ENCODE measurements at regions not wholly inside any gene's neighbourhood (a gene's known extent, or its start where the extent isn't known, plus 50 kb on each side); places are given as distances from the start of the nearest gene placed in this dataset.

- Histone ChIP-seq H4K20me1 (ENCODE audit: insufficient read depth) (no peaks in the 10 kb centered on the region), H3K9me3 (no peaks in the 10 kb centered on the region), H3K4me2 (no peak overlapping the region), H3K79me2 (ENCODE audit: insufficient read depth) (no peaks in the 10 kb centered on the region), H3K9me2 (no peaks in the 10 kb centered on the region), H3K27me3 (ENCODE audit: insufficient read depth) (no peaks in the 10 kb centered on the region), H3K36me3 (replicated peaks in 1 of 2; ENCODE audit: control insufficient read depth in 1 of 2, insufficient read depth in 2 of 2, low read length in 1 of 2) (no peaks in the 10 kb centered on the region), H3K4me3 (ENCODE audit: low read depth in 2 of 2, low read length in 1 of 2) (no peak overlapping the region), H3K4me1 (ENCODE audit: control insufficient read depth in 1 of 2, insufficient read depth in 2 of 2, low read depth in 1 of 2, low read length in 1 of 2) (peaks cover 0 to 4% of the 10 kb centered on the region in 2 experiments; a peak in 2 of 4 replicates), H2AFZ (ENCODE audit: low read depth) (no peak overlapping the region), H3F3A (replicated peaks; ENCODE audit: insufficient read depth) (no peaks in the 10 kb centered on the region), H3K9ac (no peak overlapping the region), H3K27ac (ENCODE audit: low read depth in 2 of 2, low read length in 1 of 2) (no peak overlapping the region)
- ChIA-PET POLR2A (no interaction called here), CTCF (interaction anchor here (0.8 to 3.1 kb wide), 3 partner anchors 16 to 60 kb away, joined by 3 to 7 read pairs (median 3); no protein-coding TSS in a partner anchor)
- WGBS (ENCODE audit: low lambda C conversion rate), result 46% methylated on average over 6 of the region's 6 CpGs
- DNase-seq, result no peak
- TF ChIP-seq PBX3 (IDR thresholded peaks at IDR 0.05), result no peak
- no peak for TF ChIP-seq TCF12 (IDR thresholded peaks at IDR 0.05)
- no peak for TF ChIP-seq FOSL2 (IDR thresholded peaks at IDR 0.05; ENCODE audit: borderline replicate concordance, low read depth)
- no peak for TF ChIP-seq GATA2 (CRISPR knock-in tag; IDR thresholded peaks at IDR 0.05)
- TF ChIP-seq NFIC (IDR thresholded peaks at IDR 0.05; ENCODE audit: borderline replicate concordance), result no peak
- TF ChIP-seq CTCF (IDR thresholded peaks at IDR 0.05), result no peak
- TF ChIP-seq, protein P1, sequence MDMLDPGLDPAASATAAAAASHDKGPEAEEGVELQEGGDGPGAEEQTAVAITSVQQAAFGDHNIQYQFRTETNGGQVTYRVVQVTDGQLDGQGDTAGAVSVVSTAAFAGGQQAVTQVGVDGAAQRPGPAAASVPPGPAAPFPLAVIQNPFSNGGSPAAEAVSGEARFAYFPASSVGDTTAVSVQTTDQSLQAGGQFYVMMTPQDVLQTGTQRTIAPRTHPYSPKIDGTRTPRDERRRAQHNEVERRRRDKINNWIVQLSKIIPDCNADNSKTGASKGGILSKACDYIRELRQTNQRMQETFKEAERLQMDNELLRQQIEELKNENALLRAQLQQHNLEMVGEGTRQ (IDR thresholded peaks at IDR 0.05; ENCODE audit: borderline replicate concordance, low read depth, low read length), result no peak
- TF ChIP-seq REST (IDR thresholded peaks at IDR 0.05; ENCODE audit: low read depth, low read length), result no peak
- no peak for TF ChIP-seq RFX5 (IDR thresholded peaks at IDR 0.05; ENCODE audit: low read length)
Measured at GRCh38 chr14:65976761-65977404, 509.3 kb upstream of the CCDC196 start.

Data from SK-N-SH (cell line).